ENCODE measurements at regions not wholly inside any gene's neighbourhood (a gene's known extent, or its start where the extent isn't known, plus 50 kb on each side); places are given as distances from the start of the nearest gene placed in this dataset.

- TF ChIP-seq TAF1 (IDR thresholded peaks at IDR 0.05; ENCODE audit: low read depth): no peak
- no peak for TF ChIP-seq EGR1 (IDR thresholded peaks at IDR 0.05)
- TF ChIP-seq TEAD4 (IDR thresholded peaks at IDR 0.05): no peak
- no peak for TF ChIP-seq CREB1 (IDR thresholded peaks at IDR 0.05; ENCODE audit: low read depth)
- TF ChIP-seq EP300 (IDR thresholded peaks at IDR 0.05; ENCODE audit: borderline replicate concordance): no peak
- no peak for TF ChIP-seq TCF12 (IDR thresholded peaks at IDR 0.05; ENCODE audit: low read depth)
- TF ChIP-seq RAD21 (IDR thresholded peaks at IDR 0.05; ENCODE audit: low read depth): no peak
Measured at GRCh38 chr14:96953875-96954185, 156.6 kb downstream of the VRK1 start.
